HEK293T (cell line): ENCODE measurements at regions not wholly inside any gene's neighbourhood (a gene's known extent, or its start where the extent isn't known, plus 50 kb on each side); places are given as distances from the start of the nearest gene placed in this dataset.

Source experiments
- CTCF ChIA-PET: fragments of 350-600 bp; formaldehyde crosslinking; extraction: SDS; loops from one replicate; lab custom pipeline; 2021; ENCODE audit warnings: antibody characterized with exemption, inconsistent platforms; lab: Yijun Ruan, JAX
- POLR2A ChIA-PET: fragments of 350-600 bp; formaldehyde crosslinking; extraction: SDS; loops from one replicate; lab custom pipeline; 2020; ENCODE audit warnings: antibody characterized with exemption, inconsistent platforms; lab: Yijun Ruan, JAX
- DNase-seq: peaks from one replicate; pipeline ENCODE4 v3.0.0; 2012; ENCODE audit warnings: mixed read lengths; ENCODE audit errors: extremely low spot score
- ARNT ChIP-seq: fragments of 450-650 bp; IDR thresholded peaks from 2 replicates; pipeline ENCODE4 v1.6.1; 2017; ENCODE audit warnings: mild to moderate bottlenecking
- BHLHE40 ChIP-seq: fragments of 450-650 bp; IDR thresholded peaks from 2 replicates; pipeline ENCODE4 v1.6.1; 2016; ENCODE audit warnings: mild to moderate bottlenecking, moderate library complexity, borderline replicate concordance
- CTBP1 ChIP-seq: fragments of 450-650 bp; IDR thresholded peaks from 2 replicates; pipeline ENCODE4 v1.6.1; 2016; ENCODE audit warnings: borderline replicate concordance
- ELF4 ChIP-seq: fragments of 450-650 bp; IDR thresholded peaks from 2 replicates; pipeline ENCODE4 v1.6.1; 2017; ENCODE audit warnings: antibody characterized with exemption
- FOXA1 ChIP-seq: fragments of 450-650 bp; IDR thresholded peaks from 2 replicates; pipeline ENCODE4 v1.6.1; 2016; ENCODE audit warnings: mild to moderate bottlenecking
- FOXK2 ChIP-seq: fragments of 450-650 bp; IDR thresholded peaks from 2 replicates; pipeline ENCODE4 v1.6.1; 2016; ENCODE audit warnings: mild to moderate bottlenecking
- FOXM1 ChIP-seq: fragments of 450-650 bp; IDR thresholded peaks from 2 replicates; pipeline ENCODE4 v1.6.1; 2017; ENCODE audit warnings: mild to moderate bottlenecking, borderline replicate concordance
- HDGF ChIP-seq: fragments of 450-650 bp; IDR thresholded peaks from 2 replicates; pipeline ENCODE4 v1.6.1; 2017; ENCODE audit warnings: antibody characterized with exemption, borderline replicate concordance
- L3MBTL2 ChIP-seq: fragments of 450-650 bp; conservative IDR thresholded peaks from 2 replicates; pipeline ENCODE4 v1.6.1; 2016; ENCODE audit warnings: mild to moderate bottlenecking
- LEF1 ChIP-seq: fragments of 450-650 bp; IDR thresholded peaks from 2 replicates; pipeline ENCODE4 v1.6.1; 2017; ENCODE audit warnings: mild to moderate bottlenecking, borderline replicate concordance
- NFRKB ChIP-seq: fragments of 450-650 bp; IDR thresholded peaks from 2 replicates; pipeline ENCODE4 v1.6.1; 2016; ENCODE audit warnings: mild to moderate bottlenecking, moderate library complexity
- PKNOX1 ChIP-seq: fragments of 450-650 bp; IDR thresholded peaks from 2 replicates; pipeline ENCODE4 v1.6.1; 2016
- SP1 ChIP-seq: fragments of 450-650 bp; IDR thresholded peaks from 2 replicates; pipeline ENCODE4 v1.6.1; 2017
- SUZ12 ChIP-seq: fragments of 450-650 bp; IDR thresholded peaks from 2 replicates; pipeline ENCODE4 v1.6.1; 2016; ENCODE audit warnings: mild to moderate bottlenecking
- TARDBP ChIP-seq: fragments of 450-650 bp; IDR thresholded peaks from 2 replicates; pipeline ENCODE4 v1.6.1; 2016
- ZNF384 ChIP-seq: fragments of 450-650 bp; IDR thresholded peaks from 2 replicates; pipeline ENCODE4 v1.6.1; 2016

- ChIA-PET POLR2A (no interaction called here), CTCF (no interaction called here)
- DNase-seq: no peak
- TF ChIP-seq NFRKB (no peak), FOXM1 (no peak), L3MBTL2 (no peak), FOXA1 (no peak), ELF4 (no peak), BHLHE40 (no peak), SP1 (no peak), PKNOX1 (no peak), TARDBP (no peak), CTBP1 (no peak), SUZ12 (no peak), FOXK2 (no peak), HDGF (no peak), LEF1 (no peak), ZNF384 (no peak), ARNT (no peak)
These were observed 159.5 kb upstream of the FTMT start for GRCh38 chr5:121692158-121692557.

GRCh38 chr5:121693864-121694263 is 157.8 kb upstream of the FTMT start:
- ChIA-PET CTCF (interaction anchor here (0.5 kb wide), 1 partner anchor 12 kb away, joined by 3 read pairs; no protein-coding TSS in a partner anchor), POLR2A (no interaction called here)
- no peak for DNase-seq
- TF ChIP-seq ARNT (no peak), BHLHE40 (no peak), TARDBP (no peak), HDGF (no peak), ELF4 (no peak), ZNF384 (no peak), NFRKB (no peak)

GRCh38 chr5:121695307-121695706 is 156.4 kb upstream of the FTMT start:
- DNase-seq: no peak
- ChIA-PET CTCF (no interaction called here), POLR2A (no interaction called here)
- TF ChIP-seq FOXK2: no peak
- TF ChIP-seq FOXM1: no peak
- TF ChIP-seq L3MBTL2: no peak
- TF ChIP-seq SP1: no peak
- TF ChIP-seq SUZ12: no peak
- no peak for TF ChIP-seq CTBP1
- TF ChIP-seq TARDBP: no peak
- no peak for TF ChIP-seq NFRKB

- no peak for DNase-seq
- ChIA-PET POLR2A (no interaction called here), CTCF (no interaction called here)
- TF ChIP-seq PKNOX1: no peak
- no peak for TF ChIP-seq LEF1
- no peak for TF ChIP-seq SP1
- TF ChIP-seq FOXM1: no peak
- no peak for TF ChIP-seq NFRKB
- TF ChIP-seq ELF4: no peak
- no peak for TF ChIP-seq CTBP1
- no peak for TF ChIP-seq BHLHE40
- no peak for TF ChIP-seq HDGF
- TF ChIP-seq TARDBP: no peak
- TF ChIP-seq SUZ12: no peak
- no peak for TF ChIP-seq FOXK2
- no peak for TF ChIP-seq FOXA1
- no peak for TF ChIP-seq L3MBTL2
- TF ChIP-seq ZNF384: no peak
- no peak for TF ChIP-seq ARNT
These were observed 153.0 kb upstream of the FTMT start for GRCh38 chr5:121698690-121699089.

- ChIA-PET CTCF (no interaction called here), POLR2A (no interaction called here)
- TF ChIP-seq NFRKB (no peak), PKNOX1 (no peak), FOXA1 (no peak), FOXM1 (no peak), SP1 (no peak), L3MBTL2 (no peak), CTBP1 (no peak), FOXK2 (no peak), ZNF384 (no peak)
- no peak for DNase-seq
These were observed 150.0 kb upstream of the FTMT start for GRCh38 chr5:121701731-121702130.

GRCh38 chr5:121702682-121703081 is 149.0 kb upstream of the FTMT start:
- DNase-seq: no peak
- ChIA-PET POLR2A (no interaction called here), CTCF (no interaction called here)
- 0 out of 2 replicates have a peak, but pooled peaks have one; percentile 31 for TF ChIP-seq PKNOX1
- no peak for TF ChIP-seq CTBP1
- TF ChIP-seq FOXA1: no peak
- no peak for TF ChIP-seq L3MBTL2
